Stimulated activated CD4-positive, alpha-beta T cell treated with anti-CD3 and anti-CD28 coated beads, Interleukin-1b, Interleukin-23, amount 100 ng/mL, for 48 hours (primary cell): ENCODE measurements at regions not wholly inside any gene's neighbourhood (a gene's known extent, or its start where the extent isn't known, plus 50 kb on each side); places are given as distances from the start of the nearest gene placed in this dataset.
"Not testable (repeated sequence)": the region's sequence is repeated elsewhere in the genome, so short reads cannot be mapped to it uniquely, and the experiment has no call there.

Source experiments
- DNase-seq: peaks from one replicate; pipeline ENCODE4 v3.0.0-alpha.2; 2020

DNA sequence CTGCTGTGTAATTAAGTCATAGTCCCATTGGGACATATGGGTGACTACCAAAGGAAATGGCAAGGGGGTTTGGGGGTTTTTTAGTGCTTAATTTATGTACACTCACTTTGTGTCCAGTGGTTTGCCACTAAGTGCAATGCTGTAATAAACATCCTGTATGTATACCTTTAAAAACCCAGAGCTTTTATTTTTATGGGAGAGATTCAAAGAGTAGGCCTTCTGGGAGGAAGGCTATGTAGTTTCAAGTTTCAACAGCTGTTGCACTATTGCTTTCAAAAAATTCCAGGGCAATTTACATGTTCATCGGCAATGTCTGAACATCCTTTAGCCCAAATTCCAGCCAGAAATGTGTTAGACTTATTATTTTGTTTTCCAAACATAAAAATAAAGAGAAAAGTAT lies 744.7 kb downstream of the XPNPEP1 start:
- DNase-seq, result no peak

DNA sequence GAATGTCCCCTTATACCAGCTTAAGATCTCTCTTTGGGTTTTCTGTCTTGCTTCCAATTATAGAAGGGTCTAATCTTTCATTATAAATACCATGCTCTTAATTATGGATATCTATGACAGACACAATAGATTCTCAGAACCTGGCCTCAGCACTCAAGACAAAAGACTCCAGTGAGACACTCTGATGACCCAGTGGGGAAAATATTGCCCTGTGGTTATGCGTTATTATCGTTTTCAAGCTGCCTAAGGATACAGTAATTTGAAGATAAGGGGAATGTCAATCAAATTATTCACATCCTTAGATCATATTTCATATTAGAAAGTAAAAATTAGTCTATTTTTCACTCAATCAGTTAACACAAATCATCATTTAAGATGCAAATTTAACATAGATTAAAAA lies 748.8 kb downstream of the XPNPEP1 start:
- DNase-seq, result no peak

DNA sequence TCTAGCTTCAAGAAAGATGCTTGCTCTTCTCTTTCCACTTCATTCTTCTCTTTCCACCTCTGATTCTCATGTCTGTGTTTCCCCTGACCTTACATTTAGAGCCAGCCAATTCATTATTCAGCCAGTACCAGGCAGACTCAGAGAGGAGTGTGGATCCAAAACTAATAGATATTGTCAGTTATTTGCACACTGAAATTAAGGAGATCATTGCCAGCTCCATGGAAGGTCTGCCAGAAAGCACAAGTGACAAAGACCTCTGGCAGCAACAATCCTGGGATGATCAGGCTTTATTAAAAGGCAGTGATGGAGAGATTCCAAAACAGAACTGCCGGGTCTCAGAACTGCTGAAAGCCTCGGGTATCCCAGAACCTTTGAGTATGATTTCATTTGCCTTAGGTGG lies 749.4 kb downstream of the XPNPEP1 start:
- no peak for DNase-seq

DNA sequence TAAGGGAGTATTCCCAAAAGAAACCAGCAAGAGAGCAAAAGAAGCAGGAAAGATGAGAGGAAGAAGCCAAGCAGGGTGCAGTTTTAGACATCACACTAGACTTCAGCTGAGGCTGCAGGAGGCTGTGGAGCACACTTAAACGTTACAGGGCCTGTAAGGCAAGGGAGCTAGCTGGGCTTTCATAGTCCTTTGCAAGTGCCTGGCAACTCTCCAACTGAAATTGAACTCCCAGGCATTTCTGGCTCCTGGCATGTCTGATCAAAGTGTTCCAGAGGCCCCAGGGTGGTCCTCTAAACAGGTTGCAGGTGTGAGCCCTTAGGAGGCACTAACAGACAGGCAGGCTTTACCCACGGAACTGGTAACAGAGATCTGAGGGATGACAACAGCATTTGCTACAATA lies 750.2 kb downstream of the XPNPEP1 start:
- no peak for DNase-seq

DNA sequence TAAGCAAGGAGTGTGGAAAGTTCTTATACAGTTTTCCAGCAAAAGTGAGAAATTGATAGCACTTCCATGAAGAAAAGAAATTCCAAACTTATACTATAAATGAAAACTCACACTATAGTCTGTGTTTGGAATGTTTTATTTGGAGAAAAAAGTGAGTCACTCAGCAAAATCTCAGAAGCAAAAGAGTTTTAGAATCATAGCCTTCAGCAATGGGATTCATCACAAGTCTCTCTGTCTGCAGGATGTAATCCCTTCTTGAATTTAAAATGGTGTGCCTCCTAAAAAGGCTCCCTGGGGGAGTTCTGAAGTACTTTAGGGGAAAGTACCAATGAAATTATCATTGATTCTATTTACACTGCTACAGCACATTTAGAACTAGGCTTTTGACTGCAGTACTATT lies 756.4 kb downstream of the XPNPEP1 start:
- DNase-seq, result no peak

DNA sequence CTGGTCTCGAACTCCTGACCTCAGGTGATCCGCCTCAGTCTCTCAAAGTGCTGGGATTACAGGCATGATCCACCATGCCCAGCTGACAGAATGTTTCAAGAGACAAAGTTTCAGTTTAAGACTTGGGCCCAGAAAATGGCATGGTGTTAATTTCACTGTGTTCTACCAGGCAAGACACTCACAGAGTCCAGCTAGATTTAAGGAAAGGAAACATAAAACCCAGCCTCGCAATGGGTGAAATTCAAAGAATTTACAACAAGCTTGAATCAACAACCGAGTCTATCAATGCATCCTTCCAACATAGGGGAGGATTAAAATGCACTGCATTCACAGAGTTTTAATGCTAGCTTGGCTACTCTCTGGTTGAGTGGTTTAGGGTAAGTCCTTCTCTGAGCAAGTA lies 764.0 kb downstream of the XPNPEP1 start:
- no peak for DNase-seq

DNA sequence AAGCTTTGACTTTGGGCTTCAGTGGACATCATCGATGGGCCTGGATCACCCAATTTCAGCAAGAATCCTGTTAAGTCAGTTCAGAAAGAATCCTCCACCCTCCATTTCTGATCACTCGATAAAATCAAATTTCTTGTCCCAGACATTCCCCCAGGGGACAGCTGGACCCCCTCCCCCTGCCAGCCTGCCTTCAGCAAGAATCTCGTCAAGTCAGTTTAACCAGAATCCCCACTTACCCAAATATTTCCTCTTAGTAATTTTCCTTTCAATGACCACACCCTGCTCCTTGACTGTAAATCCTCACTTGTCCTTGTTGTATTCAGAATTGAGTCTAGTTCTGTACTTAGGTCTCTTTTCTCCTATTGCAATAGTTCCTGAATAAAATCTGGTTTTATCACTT lies 766.9 kb downstream of the XPNPEP1 start:
- no peak for DNase-seq

DNA sequence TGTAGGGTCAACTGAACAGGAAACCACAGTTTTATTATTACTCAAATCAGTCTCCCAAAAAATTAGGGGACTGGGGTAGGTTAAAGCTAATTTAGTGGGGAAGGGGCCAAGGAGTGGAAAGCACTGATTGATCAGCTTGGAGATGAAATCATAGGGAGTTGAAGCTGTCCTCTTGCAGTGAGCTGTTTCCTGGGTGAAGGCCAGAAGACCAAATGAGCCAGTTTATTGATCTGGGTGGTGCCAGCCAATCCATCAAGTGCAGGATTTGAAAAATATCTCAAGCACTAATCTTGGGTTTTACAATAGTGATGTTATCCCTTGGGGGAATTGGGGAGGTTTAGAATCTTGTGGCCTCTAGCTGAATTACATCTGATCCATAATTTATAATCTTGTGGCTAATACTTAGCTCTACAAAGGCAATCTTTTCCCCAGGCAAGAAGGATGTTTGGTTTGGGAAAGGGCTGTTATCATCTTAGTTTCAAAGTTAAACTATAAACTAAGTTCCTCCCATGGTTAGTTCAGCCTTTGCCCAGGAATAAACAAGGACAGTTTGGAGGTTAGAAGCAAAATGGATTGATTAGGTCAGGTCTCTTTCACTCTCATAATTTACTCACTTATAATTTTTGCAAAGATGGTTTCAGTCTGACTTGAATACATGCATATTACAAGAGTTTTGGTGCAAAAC lies 773.5 kb downstream of the XPNPEP1 start:
- DNase-seq, result no peak

DNA sequence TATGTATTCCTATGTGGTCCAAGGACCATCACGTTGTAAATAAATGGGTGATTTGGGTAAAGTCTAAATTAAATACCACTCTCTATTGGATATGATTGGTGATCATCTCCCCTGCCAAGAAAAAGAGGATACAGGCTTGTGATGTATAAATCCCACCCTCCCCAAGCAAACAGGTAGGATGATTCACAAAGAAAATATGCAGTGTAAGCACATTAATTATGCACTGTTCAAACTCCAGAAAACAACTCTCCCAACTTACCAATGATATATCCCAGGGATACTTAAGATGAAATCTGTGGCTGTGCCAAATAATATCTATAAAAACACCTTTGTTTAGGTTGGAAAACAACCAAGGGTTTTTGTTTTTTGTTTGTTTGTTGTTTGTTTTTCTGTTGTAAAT lies 795.9 kb downstream of the XPNPEP1 start:
- no peak for DNase-seq

DNA sequence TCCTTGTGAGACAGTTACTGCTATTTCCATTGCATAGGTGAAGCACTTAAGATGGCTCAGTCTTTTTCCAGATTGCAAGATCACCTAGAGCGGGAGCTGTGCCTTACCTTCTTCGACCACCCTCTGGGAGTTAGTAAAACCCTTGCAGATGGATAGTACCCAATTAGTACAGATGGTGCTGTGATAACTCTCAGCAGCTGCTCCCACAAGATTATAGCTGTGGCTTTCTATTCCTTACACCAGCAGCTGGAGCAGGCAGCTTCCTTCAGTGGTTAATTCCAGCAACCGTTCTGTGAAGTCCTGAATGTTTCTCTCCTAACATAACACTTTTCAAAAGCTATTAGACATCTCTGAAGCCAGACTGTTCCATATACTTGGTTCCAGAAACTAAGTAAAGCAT lies 796.8 kb downstream of the XPNPEP1 start:
- no peak for DNase-seq

DNA sequence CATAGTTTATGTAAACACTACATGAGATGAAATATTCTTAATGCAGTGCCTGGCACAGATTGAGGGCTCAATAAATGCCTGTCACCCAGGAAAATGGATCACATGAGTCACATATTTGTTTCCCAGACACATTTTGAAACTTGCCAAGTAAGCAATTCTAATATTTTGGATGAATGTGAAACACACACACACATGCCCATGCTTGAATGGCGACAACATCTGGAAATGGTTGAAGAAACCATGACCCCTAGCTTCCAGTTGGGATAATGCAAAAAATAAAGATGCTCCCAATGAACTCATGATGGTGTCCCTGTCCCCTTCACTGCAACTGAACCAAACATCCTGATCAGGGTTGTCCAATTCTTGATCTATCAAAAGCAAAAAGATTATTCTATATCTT lies 797.3 kb downstream of the XPNPEP1 start:
- DNase-seq, result no peak

DNA sequence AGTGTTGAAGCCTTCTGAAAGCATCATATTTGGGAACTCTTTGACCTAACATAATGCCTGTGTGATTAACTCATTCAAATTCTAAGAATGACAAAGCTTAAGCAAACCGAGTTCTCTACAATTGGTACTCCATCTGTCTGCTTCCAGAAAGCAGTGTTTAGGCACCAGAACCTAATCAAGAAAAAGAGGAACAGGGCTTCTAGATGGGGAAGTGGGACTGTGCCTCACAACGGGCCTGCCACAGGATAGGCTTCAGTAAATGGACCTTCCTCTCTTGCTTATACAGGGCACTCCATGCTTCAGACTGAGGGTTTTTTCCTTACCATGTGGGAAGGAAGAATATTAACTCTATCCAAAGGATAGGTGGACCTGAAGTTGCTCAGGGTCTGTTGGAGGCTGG lies 808.1 kb downstream of the XPNPEP1 start:
- DNase-seq, result no peak

DNA sequence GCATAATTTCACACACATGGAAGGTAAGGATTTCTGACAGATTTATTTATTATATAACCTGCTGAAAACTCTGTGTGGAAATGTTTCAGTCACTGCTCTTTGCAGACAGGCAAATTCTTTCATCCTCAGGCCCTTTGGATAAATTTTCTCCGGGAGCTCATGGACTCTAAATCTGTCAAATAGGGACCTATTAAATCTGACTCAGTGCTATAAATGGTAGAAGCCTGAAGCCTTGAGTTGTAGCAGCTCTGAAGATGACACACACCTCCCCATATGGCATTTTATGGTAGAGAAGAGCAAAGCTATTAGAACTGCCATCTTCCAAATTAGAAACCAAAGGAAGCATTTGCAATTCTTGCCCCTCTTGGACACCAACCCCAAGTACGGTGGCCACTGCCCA lies 808.7 kb downstream of the XPNPEP1 start:
- DNase-seq, result no peak

DNA sequence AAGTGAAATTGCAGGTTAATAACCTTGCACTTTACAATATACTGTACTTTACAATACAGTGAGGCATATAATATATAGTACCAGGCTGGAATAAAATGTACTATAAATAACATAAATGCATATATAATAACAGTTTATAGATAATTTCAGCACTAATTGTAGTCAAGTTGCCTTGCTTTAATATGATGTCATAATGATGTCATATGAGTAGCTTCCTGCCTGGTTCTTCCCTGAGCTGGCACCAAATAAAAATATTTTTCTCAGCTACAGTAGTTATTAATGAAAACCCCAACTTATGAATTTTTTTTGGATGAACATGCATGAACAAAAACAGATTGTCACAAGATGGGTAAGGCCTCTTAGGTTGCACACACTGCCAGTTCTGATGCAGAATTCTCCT lies 816.7 kb downstream of the XPNPEP1 start:
- no peak for DNase-seq

DNA sequence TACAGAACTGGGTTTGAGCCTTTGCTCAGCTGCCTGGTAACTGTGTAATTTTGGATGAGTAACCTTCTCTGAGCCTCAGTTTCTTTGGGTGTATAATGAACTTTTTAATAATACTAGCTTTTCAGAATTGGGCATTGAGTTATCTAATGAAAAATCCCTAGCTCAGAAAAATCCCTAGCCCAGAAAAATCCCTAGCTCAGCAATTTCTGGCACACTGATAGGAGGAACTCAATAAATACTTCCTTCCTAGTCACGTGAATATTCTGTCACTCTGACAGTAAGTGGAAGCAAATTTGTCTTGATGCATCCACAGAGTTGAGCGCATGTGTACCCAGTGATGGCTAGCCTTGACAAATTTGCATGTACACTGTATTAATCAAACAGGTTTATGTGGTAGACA lies 817.6 kb downstream of the XPNPEP1 start:
- DNase-seq, result no peak

DNA sequence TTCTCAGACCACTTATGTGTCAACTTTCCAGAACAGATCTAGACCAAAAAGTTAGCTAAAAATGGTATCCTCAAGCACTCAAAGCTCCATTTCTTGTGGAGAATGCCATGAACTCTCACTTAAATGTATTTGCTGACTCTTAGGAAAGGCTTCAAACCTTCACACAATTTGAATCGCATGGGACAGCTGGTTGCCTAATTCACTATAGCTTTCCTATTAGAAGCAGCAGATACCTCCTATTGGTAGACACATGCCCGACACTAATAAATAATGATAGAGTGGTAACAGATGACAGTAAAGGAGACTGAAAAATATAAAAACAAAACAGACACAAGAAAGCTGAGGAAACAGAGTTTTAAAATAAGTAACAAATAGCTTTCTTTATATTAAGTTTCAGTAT lies 818.5 kb downstream of the XPNPEP1 start:
- DNase-seq, result no peak

DNA sequence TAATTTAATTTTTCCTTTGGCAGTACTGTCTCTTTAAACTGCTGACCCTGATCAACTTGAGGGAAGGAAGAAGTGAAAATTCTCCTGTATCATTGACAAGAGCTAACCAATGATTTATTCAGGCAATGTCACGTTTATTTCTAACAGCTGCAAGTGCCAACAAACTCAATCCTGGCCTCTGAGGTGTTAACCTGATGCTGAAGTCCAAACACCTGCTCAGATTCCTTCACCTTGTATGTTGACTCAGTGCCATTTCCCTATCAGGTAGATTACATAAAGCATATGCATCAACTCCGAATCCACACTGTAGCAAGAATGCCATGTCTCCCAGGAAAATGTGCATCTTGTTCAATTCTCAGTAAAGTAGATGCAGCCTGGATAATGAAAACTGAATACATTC lies 820.0 kb downstream of the XPNPEP1 start:
- no peak for DNase-seq

DNA sequence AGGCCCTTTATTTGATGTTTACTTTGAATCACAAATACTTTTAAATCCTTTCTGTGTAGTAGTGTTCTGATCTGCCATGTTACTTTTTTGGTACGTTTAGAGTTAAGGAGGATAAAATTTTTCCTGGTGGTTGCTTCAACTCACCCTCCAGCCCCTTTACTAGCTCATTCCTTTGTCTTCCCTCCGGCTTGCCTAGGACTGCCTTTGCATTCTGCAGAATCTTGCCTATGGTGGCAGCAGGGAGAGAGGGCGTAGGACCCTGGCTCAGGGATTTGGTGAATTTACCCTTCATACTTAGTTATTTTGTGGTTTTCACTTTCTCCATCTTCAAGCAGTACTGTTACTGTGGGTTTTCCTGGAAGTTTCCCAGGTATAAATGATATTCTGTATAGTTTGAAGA lies 833.5 kb downstream of the XPNPEP1 start:
- DNase-seq, result no peak

DNA sequence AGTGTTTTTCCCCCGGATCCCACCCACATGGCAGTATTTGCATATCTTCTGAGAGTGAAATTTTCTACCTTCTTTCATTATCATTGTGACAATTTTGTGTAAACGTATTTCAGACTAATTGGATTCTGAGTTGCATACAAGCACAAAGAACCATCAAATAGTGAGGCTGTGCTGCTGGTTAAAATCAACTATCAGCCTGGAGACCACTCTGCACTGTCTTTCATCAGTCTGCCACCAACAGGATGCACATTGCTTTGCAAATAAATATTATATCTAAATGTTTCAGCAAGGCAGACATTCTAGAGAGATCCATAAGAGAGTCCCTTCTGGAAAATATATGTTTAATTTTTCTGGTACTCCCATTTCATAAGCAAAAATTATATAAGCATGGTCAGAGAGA lies 851.8 kb downstream of the XPNPEP1 start:
- DNase-seq, result no peak

DNA sequence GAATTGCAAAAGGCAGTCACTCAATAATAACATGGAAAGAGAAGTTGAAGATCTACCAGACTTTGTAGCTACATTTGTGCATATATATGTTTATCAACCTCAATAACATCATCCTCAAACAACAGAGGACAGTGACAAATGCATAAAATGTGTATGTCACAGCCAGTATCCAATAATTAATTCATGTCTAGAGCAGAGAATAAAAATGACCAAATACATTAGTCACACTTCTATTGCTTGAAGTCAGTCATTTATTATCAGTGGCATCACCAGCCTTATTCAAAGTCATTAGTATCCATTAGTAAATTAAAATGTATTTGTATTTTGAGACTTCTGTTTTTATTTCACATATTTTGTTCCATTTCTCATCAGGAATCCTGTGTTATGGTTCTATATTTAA lies 852.8 kb downstream of the XPNPEP1 start:
- DNase-seq, result no peak

DNA sequence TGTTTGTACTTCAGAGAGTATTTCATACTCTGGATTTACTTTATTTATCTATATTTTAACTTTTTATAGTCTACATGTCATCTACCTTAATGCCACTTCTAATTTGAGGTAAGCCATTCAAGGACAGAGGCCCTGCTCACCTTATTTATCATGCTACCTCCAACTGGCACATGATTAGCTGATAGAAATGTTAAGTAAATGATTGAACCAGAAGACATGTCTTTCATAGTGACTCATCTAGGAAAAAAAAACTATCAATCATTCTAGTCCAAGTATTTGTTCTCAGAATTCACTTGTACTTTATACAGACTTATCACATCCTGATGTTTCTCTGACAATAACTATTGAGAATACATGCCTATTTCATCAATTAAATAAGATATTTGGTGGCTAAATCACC lies 856.3 kb downstream of the XPNPEP1 start:
- no peak for DNase-seq

DNA sequence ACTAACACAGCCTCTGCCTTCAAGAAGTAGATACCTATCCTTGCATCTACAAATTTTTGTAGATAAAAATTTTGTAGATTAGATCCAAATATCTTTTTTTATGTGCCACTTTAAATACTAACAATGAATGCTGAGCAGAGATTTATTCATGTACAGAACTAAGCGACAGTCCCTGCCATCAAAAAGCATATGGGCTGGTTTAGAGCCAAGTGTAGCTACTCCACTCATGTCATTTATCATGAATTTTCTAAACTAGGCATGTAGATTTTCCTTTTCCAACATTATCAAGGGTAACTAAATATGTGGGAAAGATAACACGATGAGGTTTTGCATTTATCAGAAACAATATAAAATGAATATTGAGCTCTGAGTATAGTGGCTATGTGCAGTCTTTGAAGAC lies 857.5 kb downstream of the XPNPEP1 start:
- no peak for DNase-seq

DNA sequence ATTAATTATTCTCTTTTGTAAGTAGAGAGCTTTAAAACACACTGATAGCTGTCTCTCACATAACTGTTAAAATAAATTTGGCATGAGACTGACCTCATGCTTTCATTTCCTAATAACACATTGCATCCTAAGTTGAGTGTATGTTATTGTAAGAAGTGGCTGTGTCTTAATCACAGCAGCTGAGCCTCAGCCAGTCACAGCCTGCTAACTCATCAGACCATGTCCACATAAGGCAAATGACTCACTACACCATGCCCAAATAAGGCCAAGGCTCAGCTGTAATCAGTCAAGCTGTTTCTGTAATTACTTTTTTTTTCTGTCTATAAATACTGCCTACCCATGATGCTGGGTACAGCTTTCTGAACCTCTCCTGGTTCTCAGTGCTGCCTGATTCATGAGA lies 860.9 kb downstream of the XPNPEP1 start:
- DNase-seq, result no peak

DNA sequence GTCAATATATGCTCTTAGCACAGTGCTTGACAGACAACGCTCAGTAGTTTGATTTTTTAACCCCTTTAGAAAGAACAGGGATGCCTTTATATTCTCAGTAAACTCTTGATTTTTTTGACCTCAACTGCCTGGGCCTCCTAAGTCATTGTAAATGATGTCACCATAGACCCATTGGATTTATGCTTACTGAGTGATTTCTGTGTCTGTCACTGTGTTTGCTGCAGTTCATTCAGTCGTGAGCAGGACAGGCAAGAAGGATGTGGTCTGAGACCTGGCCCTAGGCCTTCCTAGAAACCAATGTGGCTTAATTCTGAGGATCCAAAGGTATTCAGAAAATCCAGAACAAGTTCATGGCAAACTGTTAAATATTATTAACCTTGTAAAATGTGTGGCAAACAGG lies 868.1 kb downstream of the XPNPEP1 start:
- no peak for DNase-seq

DNA sequence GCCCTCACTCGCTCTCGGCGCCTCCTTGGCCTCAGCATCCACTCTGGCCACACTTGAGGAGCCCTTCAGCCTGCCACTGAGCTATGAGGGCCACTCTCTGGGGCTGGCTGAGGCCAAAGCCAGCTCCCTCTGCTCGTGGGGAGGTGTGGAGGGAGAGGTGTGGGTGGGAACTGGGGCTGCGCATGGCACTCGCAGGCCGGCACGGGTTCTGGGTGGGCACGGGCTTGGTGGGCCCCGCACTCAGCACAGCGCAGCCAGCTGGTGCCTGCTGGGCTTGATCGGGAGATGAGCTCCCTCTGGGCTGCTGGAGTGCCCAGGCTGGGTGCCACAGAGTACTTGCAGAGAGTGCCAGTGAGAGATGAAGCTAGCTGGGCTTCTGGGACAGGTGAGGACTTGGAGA lies 875.5 kb downstream of the XPNPEP1 start:
- no peak for DNase-seq

DNA sequence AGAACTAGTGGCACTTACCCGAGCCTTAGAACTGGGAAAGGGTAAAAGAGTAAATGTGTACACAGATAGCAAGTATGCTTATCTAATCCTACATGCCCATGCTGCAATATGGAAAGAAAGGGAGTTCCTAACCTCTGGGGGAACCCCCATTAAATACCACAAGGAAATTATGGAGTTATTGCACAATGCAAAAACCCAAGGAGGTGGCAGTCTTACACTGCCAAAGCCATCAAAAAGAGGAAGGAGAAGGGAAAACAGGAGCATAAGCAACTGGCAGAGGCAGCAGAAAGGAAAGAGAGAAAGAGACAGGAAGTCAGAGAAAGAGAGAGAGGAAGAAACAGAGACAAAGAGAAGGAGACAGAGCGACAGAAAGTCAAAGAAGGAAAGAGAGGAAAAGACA lies 876.9 kb downstream of the XPNPEP1 start:
- not testable (repeated sequence) for DNase-seq
